ENCODE measurements at regions not wholly inside any gene's neighbourhood (a gene's known extent, or its start where the extent isn't known, plus 50 kb on each side); places are given as distances from the start of the nearest gene placed in this dataset.

GRCh38 chr12:40559865-40560264 lies 132.4 kb upstream of the CNTN1 start:
- DNase-seq, result no peak

GRCh38 chr12:40560848-40561247 lies 131.4 kb upstream of the CNTN1 start:
- no peak for DNase-seq

- DNase-seq, result no peak
These were observed 130.8 kb upstream of the CNTN1 start for GRCh38 chr12:40561395-40561966.

GRCh38 chr12:40565029-40565633 lies 127.1 kb upstream of the CNTN1 start:
- DNase-seq, result no peak

GRCh38 chr12:40566271-40566670 lies 126.0 kb upstream of the CNTN1 start:
- DNase-seq, result no peak

- peak; percentile 15 for DNase-seq
These were observed 122.5 kb upstream of the CNTN1 start for GRCh38 chr12:40569626-40570179.

GRCh38 chr12:40573024-40573423 lies 119.2 kb upstream of the CNTN1 start:
- no peak for DNase-seq

GRCh38 chr12:40575987-40576386 lies 116.3 kb upstream of the CNTN1 start:
- no peak for DNase-seq

GRCh38 chr12:40577834-40578233 lies 114.4 kb upstream of the CNTN1 start:
- no peak for DNase-seq

GRCh38 chr12:40579687-40580086 lies 112.6 kb upstream of the CNTN1 start:
- no peak for DNase-seq

- DNase-seq, result no peak
These were observed 111.9 kb upstream of the CNTN1 start for GRCh38 chr12:40580346-40580745.

- DNase-seq, result no peak
These were observed 110.3 kb upstream of the CNTN1 start for GRCh38 chr12:40581889-40582288.

- no peak for DNase-seq
These were observed 108.5 kb upstream of the CNTN1 start for GRCh38 chr12:40583743-40584142.

- no peak for DNase-seq
These were observed 107.5 kb upstream of the CNTN1 start for GRCh38 chr12:40584763-40585162.

- no peak for DNase-seq
These were observed 105.4 kb upstream of the CNTN1 start for GRCh38 chr12:40586823-40587222.

GRCh38 chr12:40587421-40587820 lies 104.8 kb upstream of the CNTN1 start:
- DNase-seq, result no peak

GRCh38 chr12:40587970-40588369 lies 104.3 kb upstream of the CNTN1 start:
- DNase-seq, result no peak

- DNase-seq, result no peak
These were observed 95.1 kb upstream of the CNTN1 start for GRCh38 chr12:40597133-40597532.

GRCh38 chr12:40598073-40598472 lies 94.2 kb upstream of the CNTN1 start:
- no peak for DNase-seq

GRCh38 chr12:40602562-40602961 lies 89.7 kb upstream of the CNTN1 start:
- DNase-seq, result no peak

- DNase-seq, result no peak
These were observed 77.3 kb upstream of the CNTN1 start for GRCh38 chr12:40614923-40615322.

- DNase-seq, result no peak
These were observed 76.6 kb upstream of the CNTN1 start for GRCh38 chr12:40615590-40615989.

- DNase-seq, result no peak
These were observed 75.8 kb upstream of the CNTN1 start for GRCh38 chr12:40616383-40616915.

GRCh38 chr12:40618636-40619035 lies 73.6 kb upstream of the CNTN1 start:
- no peak for DNase-seq

- no peak for DNase-seq
These were observed 71.6 kb upstream of the CNTN1 start for GRCh38 chr12:40620564-40621019.

Data from fibroblast of skin of right quadriceps (primary cell).